GM19438 (cell line): ENCODE measurements at regions not wholly inside any gene's neighbourhood (a gene's known extent, or its start where the extent isn't known, plus 50 kb on each side); places are given as distances from the start of the nearest gene placed in this dataset.

Experiments used
- ATAC-seq: cut with Tn5 transposase; IDR thresholded peaks from one replicate; pipeline ENCODE4 v1.9.1; 2021; ENCODE audit warnings: low read depth; ENCODE audit not compliant: unreplicated experiment

GRCh38 chr2:176751314-176752227 lies 461.0 kb upstream of the HNRNPA3 start:
- ATAC-seq, result no peak

DNA sequence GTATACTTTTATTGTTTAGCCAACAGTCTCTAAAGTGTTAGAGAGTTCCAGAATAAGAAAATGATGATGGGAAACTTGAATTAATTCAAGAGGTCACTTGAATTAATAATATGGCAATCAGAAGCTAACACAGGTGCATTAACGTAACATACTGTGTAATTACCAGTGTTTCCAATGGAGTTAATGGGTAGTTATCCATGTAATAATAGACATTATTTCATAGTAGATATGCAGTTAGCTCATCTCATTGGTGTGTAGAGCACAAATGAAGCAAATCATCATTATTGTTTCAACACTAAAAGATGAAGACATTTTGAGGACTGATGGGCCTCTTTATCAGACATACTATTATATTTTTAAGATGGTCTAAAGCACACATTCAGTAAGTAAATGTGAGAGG lies 460.3 kb upstream of the HNRNPA3 start:
- no peak for ATAC-seq

GRCh38 chr2:176753205-176753604 lies 459.4 kb upstream of the HNRNPA3 start:
- ATAC-seq, result no peak

GRCh38 chr2:176753752-176754474 lies 458.7 kb upstream of the HNRNPA3 start:
- ATAC-seq, result no peak

DNA sequence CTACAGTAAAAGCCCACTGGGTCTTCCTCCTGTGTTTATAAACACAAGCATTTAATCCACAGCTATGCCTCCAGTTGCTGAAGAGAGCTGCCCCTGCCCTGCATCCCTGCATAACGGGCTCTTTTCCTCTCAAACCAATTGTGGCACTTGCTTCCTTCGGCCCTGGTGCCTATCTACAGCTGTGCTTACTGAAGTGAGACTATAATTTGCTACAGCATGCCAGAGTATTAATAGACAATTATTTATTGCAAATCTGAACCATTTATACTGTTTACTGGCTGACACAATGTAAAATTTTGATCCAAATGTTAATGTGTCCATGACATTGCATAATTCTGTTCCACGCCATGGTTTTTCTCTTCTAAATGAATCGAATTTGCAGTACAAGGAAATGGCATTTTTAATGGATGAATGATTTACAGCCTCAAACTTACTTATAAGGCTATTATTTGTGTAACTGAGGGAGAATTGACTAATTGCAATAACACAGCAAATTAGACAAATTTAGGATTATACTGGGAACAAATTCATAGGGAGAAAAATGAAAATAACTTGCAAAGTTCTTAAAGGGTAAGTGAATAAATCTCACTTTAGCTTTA lies 457.0 kb upstream of the HNRNPA3 start:
- no peak for ATAC-seq

DNA sequence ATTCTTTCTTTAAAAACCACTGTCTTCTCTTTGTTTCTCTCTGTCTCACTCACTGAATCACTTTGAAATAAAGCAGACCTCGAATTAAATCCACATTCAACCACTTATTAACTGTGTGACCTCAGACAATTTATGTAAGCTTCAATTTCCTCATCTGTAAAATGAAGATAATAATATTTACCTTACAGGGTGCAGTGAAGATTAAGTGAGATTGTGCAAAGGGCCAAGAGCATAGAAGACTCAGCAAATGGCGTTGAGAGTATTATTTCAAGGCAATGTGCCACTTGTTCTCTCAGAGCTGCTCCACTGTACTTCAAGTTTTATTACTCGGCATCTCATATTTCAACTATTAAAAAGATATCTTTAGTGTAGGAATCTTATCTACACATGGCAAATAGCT lies 454.2 kb upstream of the HNRNPA3 start:
- no peak for ATAC-seq

- ATAC-seq, result no peak
Observed at GRCh38 chr2:176760439-176760838, 452.2 kb upstream of the HNRNPA3 start.

- no peak for ATAC-seq
Observed at GRCh38 chr2:176763130-176763529, 449.5 kb upstream of the HNRNPA3 start.

- peak; percentile 87 for ATAC-seq
Observed at GRCh38 chr2:176763851-176764404, 448.7 kb upstream of the HNRNPA3 start.

DNA sequence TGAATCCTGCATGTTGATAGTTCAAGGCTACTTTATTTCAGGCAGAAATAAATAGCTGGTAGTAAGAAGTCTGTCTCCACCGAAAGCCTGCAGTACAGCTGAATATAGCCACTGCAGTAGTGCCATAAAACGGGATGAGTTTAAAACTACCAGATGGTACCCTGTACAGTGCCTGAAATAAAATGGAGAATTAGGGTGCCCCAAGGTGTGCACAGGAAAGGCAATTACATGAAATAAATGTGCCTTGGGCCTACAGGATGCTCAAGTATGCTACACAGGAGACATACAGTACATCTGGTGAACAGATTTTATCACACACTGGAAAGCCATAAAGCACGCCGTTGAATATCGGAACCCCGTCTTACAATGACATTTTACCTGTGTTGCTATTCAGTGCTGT lies 447.7 kb upstream of the HNRNPA3 start:
- no peak for ATAC-seq

- ATAC-seq, result no peak
Observed at GRCh38 chr2:176766005-176766404, 446.6 kb upstream of the HNRNPA3 start.

DNA sequence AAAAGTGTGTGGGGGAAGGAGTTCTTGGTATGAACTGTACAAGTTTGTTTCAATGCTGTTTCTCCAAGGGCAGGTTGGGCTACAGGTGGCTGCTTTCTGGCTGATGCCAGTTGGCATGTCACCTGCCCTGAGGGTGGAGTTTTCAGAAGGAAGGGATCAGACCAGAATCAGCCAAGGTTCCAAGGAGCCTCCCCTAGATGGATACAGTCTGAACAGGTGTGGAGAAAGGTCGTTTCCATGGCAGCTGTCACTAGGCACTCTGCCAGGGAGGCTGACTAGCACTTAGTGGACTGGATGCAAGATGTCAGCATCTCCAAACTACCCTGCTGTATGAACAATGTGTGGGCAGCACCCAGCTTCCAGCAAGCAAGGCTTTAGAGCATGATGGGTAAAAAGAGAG lies 444.4 kb upstream of the HNRNPA3 start:
- no peak for ATAC-seq

DNA sequence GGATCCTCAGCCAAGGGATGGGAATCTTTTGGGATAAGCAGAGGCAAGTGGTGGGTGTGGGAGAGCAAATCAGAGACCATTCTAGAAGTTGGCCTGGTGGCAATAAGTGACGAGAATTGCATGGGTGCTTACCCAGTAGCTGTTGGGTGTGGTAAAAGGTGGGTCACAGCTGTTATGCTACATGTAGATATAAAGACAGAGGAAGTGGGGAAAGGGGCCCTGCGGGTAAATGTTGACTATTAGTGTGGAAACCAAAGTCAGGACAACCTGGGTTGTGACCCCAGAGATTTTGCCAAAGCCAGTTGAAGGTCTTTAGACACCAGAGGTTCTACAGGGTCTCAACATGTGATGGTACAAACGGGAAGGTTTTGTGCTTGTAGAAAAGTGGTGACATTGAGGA lies 443.6 kb upstream of the HNRNPA3 start:
- no peak for ATAC-seq

DNA sequence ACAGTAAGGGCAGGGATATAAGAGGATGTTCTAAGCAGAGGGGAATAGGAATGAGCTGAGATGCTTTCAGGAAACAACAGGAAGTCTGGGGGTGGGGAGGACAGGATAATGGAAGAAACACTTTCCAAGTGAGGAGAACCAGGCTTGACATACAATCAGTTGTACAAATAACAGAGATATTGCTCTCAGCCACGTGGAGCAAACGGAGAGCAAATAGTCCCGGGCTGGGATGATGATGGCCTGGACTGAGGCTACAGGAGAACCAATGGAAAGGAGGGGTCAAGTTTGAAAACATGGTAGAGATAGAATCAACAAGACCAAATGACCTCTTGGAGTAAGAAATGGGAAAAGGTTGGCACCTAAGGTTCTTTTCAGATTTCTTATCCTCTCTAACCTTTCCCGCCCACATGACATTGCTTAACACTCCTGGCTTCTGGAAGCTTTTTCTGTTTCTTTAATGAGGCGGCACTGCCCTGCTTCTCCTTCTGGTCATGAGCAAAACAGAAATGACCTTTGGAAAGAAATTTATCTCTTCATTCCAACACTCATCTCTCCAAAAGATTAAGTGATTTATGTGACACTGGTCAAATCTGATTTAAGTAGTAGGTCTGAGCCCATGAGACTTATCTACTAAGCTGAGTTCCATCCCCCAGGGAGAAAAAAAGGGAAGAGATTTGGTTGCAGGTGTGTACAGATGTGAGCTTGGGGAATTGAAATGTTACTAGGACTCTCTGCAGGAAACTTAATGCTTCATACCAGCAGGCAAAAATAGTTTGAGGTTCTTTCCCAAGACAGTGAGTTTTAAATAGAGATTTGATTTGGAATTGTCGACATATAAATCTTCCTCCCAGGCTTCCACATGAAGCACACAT lies 442.9 kb upstream of the HNRNPA3 start:
- no peak for ATAC-seq

GRCh38 chr2:176772816-176773215 lies 439.8 kb upstream of the HNRNPA3 start:
- ATAC-seq, result no peak

GRCh38 chr2:176774766-176775451 lies 437.7 kb upstream of the HNRNPA3 start:
- ATAC-seq, result no peak

- no peak for ATAC-seq
Observed at GRCh38 chr2:176777262-176777661, 435.3 kb upstream of the HNRNPA3 start.

DNA sequence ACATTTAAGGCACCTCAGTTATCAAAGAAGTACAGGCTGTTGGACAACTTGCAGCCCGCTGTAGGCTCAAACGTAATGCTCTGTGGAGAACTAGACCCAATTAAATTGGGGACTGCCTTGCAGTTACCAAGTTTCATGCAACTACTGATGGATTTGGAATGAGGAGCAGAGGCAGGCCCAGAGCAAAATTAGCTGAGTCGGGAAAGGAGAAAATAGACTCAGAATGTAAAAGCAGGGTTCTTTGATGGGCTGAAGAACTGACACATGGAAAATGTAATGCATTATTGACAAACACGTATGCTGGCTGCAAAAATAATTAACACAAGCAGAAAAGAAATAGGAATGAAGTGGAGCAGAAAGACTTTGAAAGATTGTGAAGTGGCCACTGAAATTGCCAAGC lies 432.7 kb upstream of the HNRNPA3 start:
- no peak for ATAC-seq

DNA sequence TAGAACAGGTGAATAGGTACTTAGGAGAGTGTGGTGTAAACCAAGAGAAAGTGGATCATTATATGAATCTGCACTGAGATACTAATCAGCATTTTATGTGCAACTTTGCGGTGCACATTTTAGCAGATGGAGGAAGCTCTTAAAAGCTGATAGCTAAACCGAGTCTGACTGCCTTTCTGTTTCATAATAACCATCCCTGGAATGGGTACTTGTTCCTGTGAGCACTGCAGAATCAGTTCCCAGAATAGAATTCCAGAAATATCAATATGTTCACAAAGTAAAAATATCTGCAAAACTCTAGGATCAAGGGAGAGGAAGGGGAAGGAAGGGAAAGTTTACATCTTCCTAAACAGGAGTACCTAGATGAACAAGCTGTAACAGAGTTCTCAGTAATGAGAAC lies 432.2 kb upstream of the HNRNPA3 start:
- ATAC-seq, result no peak
